ENCODE measurements at regions not wholly inside any gene's neighbourhood (a gene's known extent, or its start where the extent isn't known, plus 50 kb on each side); places are given as distances from the start of the nearest gene placed in this dataset.

- no peak overlapping the region for H3K9ac ChIP-seq (ENCODE audit: low read length)
- H3K4me3 ChIP-seq (ENCODE audit: low read length): no peak overlapping the region
- no peaks in the 10 kb centered on the region for H3K9me3 ChIP-seq (ENCODE audit: control insufficient read depth, low read depth, low read length)
- no peaks in the 10 kb centered on the region for H3K4me1 ChIP-seq (ENCODE audit: control insufficient read depth, low read depth, low read length)
- H3K27me3 ChIP-seq (ENCODE audit: control insufficient read depth, insufficient read depth, low read length): no peaks in the 10 kb centered on the region
- no peaks in the 10 kb centered on the region for H3K36me3 ChIP-seq (ENCODE audit: control insufficient read depth, low read depth, low read length)
- H3K27ac ChIP-seq (ENCODE audit: low read length): no peak overlapping the region
These were observed 423.8 kb upstream of the EPHA5 start for GRCh38 chr4:66094070-66094469.

DNA sequence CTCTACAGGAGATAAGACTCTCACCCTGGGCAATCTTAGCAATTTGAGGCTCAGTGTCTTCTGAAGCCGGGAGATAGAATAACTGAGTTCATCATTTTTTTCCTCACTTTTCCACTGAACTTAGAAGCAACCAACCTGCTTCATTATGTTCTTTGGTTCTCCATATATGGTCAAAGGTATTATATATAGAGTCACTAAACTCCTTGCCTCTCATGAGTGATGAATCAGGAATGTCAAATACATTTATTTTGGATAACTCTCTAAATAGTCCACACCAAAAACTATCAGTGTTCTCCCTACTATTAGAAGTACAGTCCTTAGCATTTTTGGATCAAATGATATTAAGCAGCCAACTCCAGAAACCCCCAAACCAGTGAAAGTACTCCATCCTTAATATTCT is 421.5 kb upstream of the EPHA5 start:
- H3K4me1 ChIP-seq (ENCODE audit: control insufficient read depth, low read depth, low read length): no peaks in the 10 kb centered on the region
- no peak overlapping the region for H3K9ac ChIP-seq (ENCODE audit: low read length)
- no peak overlapping the region for H3K27ac ChIP-seq (ENCODE audit: low read length)
- no peak overlapping the region for H3K4me3 ChIP-seq (ENCODE audit: low read length)
- no peaks in the 10 kb centered on the region for H3K36me3 ChIP-seq (ENCODE audit: control insufficient read depth, low read depth, low read length)
- no peaks in the 10 kb centered on the region for H3K27me3 ChIP-seq (ENCODE audit: control insufficient read depth, insufficient read depth, low read length)
- no peaks in the 10 kb centered on the region for H3K9me3 ChIP-seq (ENCODE audit: control insufficient read depth, low read depth, low read length)

- no peak overlapping the region for H3K4me3 ChIP-seq (ENCODE audit: low read length)
- H3K9me3 ChIP-seq (ENCODE audit: control insufficient read depth, low read depth, low read length): no peaks in the 10 kb centered on the region
- no peaks in the 10 kb centered on the region for H3K36me3 ChIP-seq (ENCODE audit: control insufficient read depth, low read depth, low read length)
- H3K4me1 ChIP-seq (ENCODE audit: control insufficient read depth, low read depth, low read length): no peaks in the 10 kb centered on the region
- H3K27ac ChIP-seq (ENCODE audit: low read length): no peak overlapping the region
- no peaks in the 10 kb centered on the region for H3K27me3 ChIP-seq (ENCODE audit: control insufficient read depth, insufficient read depth, low read length)
- H3K9ac ChIP-seq (ENCODE audit: low read length): no peak overlapping the region
These were observed 403.7 kb upstream of the EPHA5 start for GRCh38 chr4:66073961-66074360.

DNA sequence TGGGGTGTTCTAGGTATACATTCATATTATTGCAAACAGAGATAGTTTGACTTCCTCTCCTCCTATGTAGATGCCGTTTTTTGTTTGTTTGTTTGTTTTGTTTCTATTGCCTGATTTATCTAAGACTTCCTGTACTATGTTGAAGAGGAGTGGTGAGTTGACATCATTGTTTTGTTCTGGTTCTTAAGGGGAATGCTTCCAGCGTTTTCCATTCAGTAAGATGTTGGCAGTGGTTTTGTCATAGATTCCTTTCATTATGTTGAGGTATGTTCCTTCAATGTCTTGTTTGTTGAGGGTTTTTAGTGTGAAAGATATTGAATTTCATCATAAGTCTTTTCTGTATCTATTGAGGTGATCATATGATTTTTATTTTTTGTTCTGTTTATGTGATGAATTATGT is 401.6 kb upstream of the EPHA5 start:
- Histone ChIP-seq H3K27ac (ENCODE audit: low read length) (no peak overlapping the region), H3K9ac (ENCODE audit: low read length) (no peak overlapping the region), H3K27me3 (ENCODE audit: control insufficient read depth, insufficient read depth, low read length) (no peaks in the 10 kb centered on the region), H3K36me3 (ENCODE audit: control insufficient read depth, low read depth, low read length) (no peaks in the 10 kb centered on the region), H3K4me1 (ENCODE audit: control insufficient read depth, low read depth, low read length) (no peaks in the 10 kb centered on the region), H3K9me3 (ENCODE audit: control insufficient read depth, low read depth, low read length) (no peaks in the 10 kb centered on the region), H3K4me3 (ENCODE audit: low read length) (no peak overlapping the region)

- H3K27me3 ChIP-seq (ENCODE audit: control insufficient read depth, insufficient read depth, low read length): no peaks in the 10 kb centered on the region
- no peaks in the 10 kb centered on the region for H3K9me3 ChIP-seq (ENCODE audit: control insufficient read depth, low read depth, low read length)
- H3K27ac ChIP-seq (ENCODE audit: low read length): no peak overlapping the region
- H3K4me3 ChIP-seq (ENCODE audit: low read length): no peak overlapping the region
- no peaks in the 10 kb centered on the region for H3K4me1 ChIP-seq (ENCODE audit: control insufficient read depth, low read depth, low read length)
- H3K9ac ChIP-seq (ENCODE audit: low read length): no peak overlapping the region
- H3K36me3 ChIP-seq (ENCODE audit: control insufficient read depth, low read depth, low read length): no peaks in the 10 kb centered on the region
These were observed 392.6 kb upstream of the EPHA5 start for GRCh38 chr4:66062921-66063320.

DNA sequence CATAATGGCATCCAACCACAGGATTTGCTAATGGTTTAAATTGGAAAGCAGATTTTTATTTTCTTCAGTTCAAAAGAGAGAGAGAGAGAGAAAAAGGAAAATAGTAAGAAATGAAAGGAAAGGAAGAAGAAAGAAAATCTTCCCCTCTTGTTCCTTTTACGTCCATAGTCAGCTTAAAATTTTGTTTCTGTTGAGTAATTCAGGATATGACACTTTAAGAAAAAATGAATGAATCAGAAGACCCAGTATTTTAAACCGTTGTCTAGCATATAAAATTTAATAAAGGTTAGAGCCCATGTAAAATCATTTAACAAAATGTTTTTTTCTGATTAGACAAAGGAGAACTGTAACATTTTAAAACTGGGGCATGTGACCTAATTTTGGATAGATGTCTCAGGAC is 391.8 kb upstream of the EPHA5 start:
- Histone ChIP-seq H3K27ac (ENCODE audit: low read length) (no peak overlapping the region), H3K36me3 (ENCODE audit: control insufficient read depth, low read depth, low read length) (no peaks in the 10 kb centered on the region), H3K9me3 (ENCODE audit: control insufficient read depth, low read depth, low read length) (no peaks in the 10 kb centered on the region), H3K27me3 (ENCODE audit: control insufficient read depth, insufficient read depth, low read length) (no peaks in the 10 kb centered on the region), H3K4me3 (ENCODE audit: low read length) (no peak overlapping the region), H3K4me1 (ENCODE audit: control insufficient read depth, low read depth, low read length) (no peaks in the 10 kb centered on the region), H3K9ac (ENCODE audit: low read length) (no peak overlapping the region)

- no peaks in the 10 kb centered on the region for H3K4me1 ChIP-seq (ENCODE audit: control insufficient read depth, low read depth, low read length)
These were observed 389.3 kb upstream of the EPHA5 start for GRCh38 chr4:66059556-66059955.

GRCh38 chr4:66059136-66059535 is 388.8 kb upstream of the EPHA5 start:
- H3K27ac ChIP-seq (ENCODE audit: low read length): no peak overlapping the region
- no peak overlapping the region for H3K9ac ChIP-seq (ENCODE audit: low read length)
- H3K4me3 ChIP-seq (ENCODE audit: low read length): no peak overlapping the region
- no peaks in the 10 kb centered on the region for H3K36me3 ChIP-seq (ENCODE audit: control insufficient read depth, low read depth, low read length)
- H3K27me3 ChIP-seq (ENCODE audit: control insufficient read depth, insufficient read depth, low read length): no peaks in the 10 kb centered on the region
- H3K4me1 ChIP-seq (ENCODE audit: control insufficient read depth, low read depth, low read length): no peaks in the 10 kb centered on the region
- H3K9me3 ChIP-seq (ENCODE audit: control insufficient read depth, low read depth, low read length): no peaks in the 10 kb centered on the region

More at GRCh38 chr4:66059556-66059955, 389.3 kb upstream of the EPHA5 start:
- Histone ChIP-seq H3K9me3 (ENCODE audit: control insufficient read depth, low read depth, low read length) (no peaks in the 10 kb centered on the region), H3K27me3 (ENCODE audit: control insufficient read depth, insufficient read depth, low read length) (no peaks in the 10 kb centered on the region), H3K4me3 (ENCODE audit: low read length) (no peak overlapping the region), H3K36me3 (ENCODE audit: control insufficient read depth, low read depth, low read length) (no peaks in the 10 kb centered on the region), H3K27ac (ENCODE audit: low read length) (no peak overlapping the region), H3K9ac (ENCODE audit: low read length) (no peak overlapping the region)

DNA sequence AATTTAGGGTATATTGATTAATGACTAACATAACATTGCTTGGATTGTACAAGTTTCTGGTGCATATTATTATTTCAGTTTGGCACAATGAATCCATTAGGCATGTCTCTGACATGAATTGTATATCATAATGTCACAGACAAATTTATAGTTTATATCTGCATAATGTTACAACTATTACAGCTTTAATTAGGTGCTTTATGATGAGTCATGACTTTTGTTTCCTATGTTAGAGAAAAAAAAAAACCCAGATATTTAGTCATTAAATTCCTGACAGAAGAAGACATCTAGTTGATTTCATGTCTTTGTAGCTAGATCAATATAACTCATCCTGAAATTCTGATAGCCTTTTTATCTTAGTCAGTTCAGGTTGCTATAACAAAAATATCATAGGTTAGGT is 385.7 kb upstream of the EPHA5 start:
- H3K36me3 ChIP-seq (ENCODE audit: control insufficient read depth, low read depth, low read length): no peaks in the 10 kb centered on the region
- H3K9ac ChIP-seq (ENCODE audit: low read length): no peak overlapping the region
- no peaks in the 10 kb centered on the region for H3K4me1 ChIP-seq (ENCODE audit: control insufficient read depth, low read depth, low read length)
- H3K9me3 ChIP-seq (ENCODE audit: control insufficient read depth, low read depth, low read length): no peaks in the 10 kb centered on the region
- no peak overlapping the region for H3K27ac ChIP-seq (ENCODE audit: low read length)
- no peak overlapping the region for H3K4me3 ChIP-seq (ENCODE audit: low read length)
- no peaks in the 10 kb centered on the region for H3K27me3 ChIP-seq (ENCODE audit: control insufficient read depth, insufficient read depth, low read length)

- Histone ChIP-seq H3K9me3 (ENCODE audit: control insufficient read depth, low read depth, low read length) (no peaks in the 10 kb centered on the region), H3K36me3 (ENCODE audit: control insufficient read depth, low read depth, low read length) (no peaks in the 10 kb centered on the region), H3K27me3 (ENCODE audit: control insufficient read depth, insufficient read depth, low read length) (no peaks in the 10 kb centered on the region), H3K9ac (ENCODE audit: low read length) (no peak overlapping the region), H3K4me3 (ENCODE audit: low read length) (no peak overlapping the region), H3K4me1 (ENCODE audit: control insufficient read depth, low read depth, low read length) (no peaks in the 10 kb centered on the region), H3K27ac (ENCODE audit: low read length) (no peak overlapping the region)
These were observed 382.1 kb upstream of the EPHA5 start for GRCh38 chr4:66052426-66052825.

GRCh38 chr4:66048861-66049260 is 378.6 kb upstream of the EPHA5 start:
- Histone ChIP-seq H3K27me3 (ENCODE audit: control insufficient read depth, insufficient read depth, low read length) (no peaks in the 10 kb centered on the region), H3K36me3 (ENCODE audit: control insufficient read depth, low read depth, low read length) (no peaks in the 10 kb centered on the region), H3K27ac (ENCODE audit: low read length) (no peak overlapping the region), H3K9me3 (ENCODE audit: control insufficient read depth, low read depth, low read length) (no peaks in the 10 kb centered on the region), H3K4me3 (ENCODE audit: low read length) (no peak overlapping the region), H3K4me1 (ENCODE audit: control insufficient read depth, low read depth, low read length) (no peaks in the 10 kb centered on the region), H3K9ac (ENCODE audit: low read length) (no peak overlapping the region)

DNA sequence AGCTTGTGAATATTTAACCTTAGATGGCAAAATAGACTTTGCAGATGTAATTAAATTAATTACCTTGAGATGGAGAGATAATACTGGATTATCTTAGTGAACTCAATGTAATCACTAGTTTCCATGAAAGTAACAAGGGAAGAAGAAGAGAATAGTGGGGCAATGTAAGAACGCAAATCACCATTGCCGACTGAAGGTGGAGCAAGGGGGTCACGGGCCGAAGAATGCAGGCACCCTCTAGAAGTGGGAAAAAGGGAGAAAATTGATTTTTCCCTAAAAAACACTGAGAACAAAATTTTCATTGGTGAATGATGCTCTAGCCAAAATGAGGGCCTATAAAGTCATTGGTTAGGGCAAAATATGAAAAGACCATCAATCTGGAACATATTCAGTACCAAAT is 375.6 kb upstream of the EPHA5 start:
- no peaks in the 10 kb centered on the region for H3K4me1 ChIP-seq (ENCODE audit: control insufficient read depth, low read depth, low read length)
- no peak overlapping the region for H3K9ac ChIP-seq (ENCODE audit: low read length)
- H3K27me3 ChIP-seq (ENCODE audit: control insufficient read depth, insufficient read depth, low read length): no peaks in the 10 kb centered on the region
- H3K36me3 ChIP-seq (ENCODE audit: control insufficient read depth, low read depth, low read length): no peaks in the 10 kb centered on the region
- no peaks in the 10 kb centered on the region for H3K9me3 ChIP-seq (ENCODE audit: control insufficient read depth, low read depth, low read length)
- H3K4me3 ChIP-seq (ENCODE audit: low read length): no peak overlapping the region
- H3K27ac ChIP-seq (ENCODE audit: low read length): no peak overlapping the region

All from iPS-18a (cell line).